HCT116 (cell line): ENCODE measurements at regions not wholly inside any gene's neighbourhood (a gene's known extent, or its start where the extent isn't known, plus 50 kb on each side); places are given as distances from the start of the nearest gene placed in this dataset.

Experiments used
- ATAC-seq: fragments of 200-7000 bp; cut with Tn5 transposase; 2 replicates; pipeline ENCODE4 v1.9.1; 2020; ENCODE audit warnings: mild to moderate bottlenecking, moderate library complexity
- BruUV-seq: library from RNA; stranded (reverse); fragments of 400-500 nt; replicated peaks from 2 replicates; lab custom pipeline; 2021; lab: Mats Ljungman, UMichigan
- CTCF ChIA-PET: fragments of 300-600 bp; sonication (Branson Sonifier 250); formaldehyde crosslinking; loops from one replicate; lab custom pipeline; 2021; ENCODE audit warnings: antibody characterized with exemption; lab: Charles Lee
- POLR2A ChIA-PET: fragments of 300-600, 350-600 bp; sonication (Branson Sonifier 250); formaldehyde crosslinking; loops from one replicate; lab custom pipeline; 2021; ENCODE audit warnings: antibody characterized with exemption; lab: Charles Lee
- RAD21 ChIA-PET, 2 experiments: fragments of 300-600 bp; sonication (Branson Sonifier 250); formaldehyde crosslinking; loops; one replicate each; lab custom pipeline; 2023; ENCODE audit warnings: low total read pairs in 2 of 2; ENCODE audit not compliant: uncharacterized antibody in 2 of 2, unreplicated experiment in 2 of 2, low non-redundant PET in 1 of 2; lab: Charles Lee
- DNase-seq: peaks from one replicate; pipeline ENCODE4 v3.0.0-alpha.2; 2010; ENCODE audit warnings: low read depth, low spot score
- H2AFZ ChIP-seq: fragments of 200-600 bp; shearing (Covaris generic), sonication (generic); 2 replicates; pipeline ENCODE4 v1.6.1; 2017; ENCODE audit warnings: low read depth, mixed run types, mixed read lengths, antibody characterized with exemption, low read length; ENCODE audit not compliant: poor library complexity, severe bottlenecking
- H3K27ac ChIP-seq: 2 replicates; pipeline ENCODE4 v1.5.1; 2012; ENCODE audit warnings: low read depth, low read length
- H3K27me3 ChIP-seq: fragments of 200-600 bp; sonication (generic); 2 replicates; pipeline ENCODE4 v1.6.1; 2016; ENCODE audit warnings: mixed run types, low read length, mixed read lengths; ENCODE audit not compliant: insufficient read depth
- H3K36me3 ChIP-seq, 2 experiments: fragments of 200-500 bp in 1 of 2; fragments of 200-600 bp in 1 of 2; sonication (Bioruptor generic) in 1 of 2; sonication (generic) in 1 of 2; 2 replicates each; pipeline versions ENCODE4 v1.5.1 to v1.6.1; 2014 to 2016; ENCODE audit warnings: low read length in 2 of 2, inconsistent platforms in 1 of 2, mixed read lengths in 1 of 2, mixed run types in 1 of 2; ENCODE audit not compliant: insufficient read depth in 2 of 2, control insufficient read depth in 1 of 2
- H3K4me1 ChIP-seq, 2 experiments: fragments of 200-600 bp in 1 of 2; sonication (generic) in 1 of 2; 2 replicates each; pipeline versions ENCODE4 v1.5.1 to v1.6.1; 2012 to 2017; ENCODE audit warnings: low read length in 2 of 2, inconsistent platforms in 1 of 2, mild to moderate bottlenecking in 1 of 2, mixed read lengths in 1 of 2, mixed run types in 1 of 2, moderate library complexity in 1 of 2; ENCODE audit not compliant: insufficient read depth in 2 of 2, control insufficient read depth in 1 of 2
- H3K4me2 ChIP-seq: fragments of 200-600 bp; sonication (generic); 2 replicates; pipeline ENCODE4 v1.6.1; 2017; ENCODE audit warnings: mixed run types, low read length, mixed read lengths
- H3K4me3 ChIP-seq, 2 experiments: fragments of 200-600 bp in 1 of 2; sonication (generic) in 1 of 2; replicated peaks in 1 of 2; 2 replicates each; pipeline ENCODE4 v1.5.1; 2011 to 2016; ENCODE audit warnings: low read length in 2 of 2, control low read depth in 1 of 2, low read depth in 1 of 2, mild to moderate bottlenecking in 1 of 2, mixed read lengths in 1 of 2, mixed run types in 1 of 2
- H3K79me2 ChIP-seq: fragments of 200-600 bp; sonication (generic); 2 replicates; pipeline ENCODE4 v1.6.1; 2017; ENCODE audit warnings: mild to moderate bottlenecking, mixed run types, low read length, moderate library complexity, mixed read lengths; ENCODE audit not compliant: insufficient read depth
- H3K9ac ChIP-seq: fragments of 200-600 bp; sonication (generic); 2 replicates; pipeline ENCODE4 v1.6.1; 2016; ENCODE audit warnings: low read length, mixed read lengths
- H3K9me2 ChIP-seq: fragments of 200-600 bp; sonication (generic), shearing (Covaris generic); 2 replicates; pipeline ENCODE4 v1.6.1; 2017; ENCODE audit warnings: mixed run types, mild to moderate bottlenecking, moderate library complexity; ENCODE audit not compliant: insufficient read depth
- H3K9me3 ChIP-seq, 2 experiments: fragments of 200-500 bp in 1 of 2; fragments of 200-600 bp in 1 of 2; sonication (Bioruptor generic) in 1 of 2; sonication (generic) in 1 of 2; 2 replicates each; pipeline ENCODE4 v1.6.1; 2014 to 2017; ENCODE audit warnings: low read length in 2 of 2, mixed read lengths in 2 of 2, inconsistent platforms in 1 of 2, low read depth in 1 of 2, mild to moderate bottlenecking in 1 of 2, mixed run types in 1 of 2, moderate library complexity in 1 of 2; ENCODE audit not compliant: control insufficient read depth in 1 of 2, insufficient read depth in 1 of 2
- H4K20me1 ChIP-seq: fragments of 200-600 bp; sonication (generic), shearing (Covaris generic); 2 replicates; pipeline ENCODE4 v1.6.1; 2017; ENCODE audit warnings: mixed run types, mild to moderate bottlenecking, moderate library complexity; ENCODE audit not compliant: insufficient read depth
- JUND ChIP-seq: IDR thresholded peaks from 2 replicates; pipeline ENCODE4 v1.6.1; 2012
- POLR2AphosphoS5 ChIP-seq: IDR thresholded peaks from 2 replicates; pipeline ENCODE4 v1.6.1; 2011; ENCODE audit warnings: mild to moderate bottlenecking, low read depth, low read length, moderate library complexity
- SP1 ChIP-seq: IDR thresholded peaks from 2 replicates; pipeline ENCODE4 v1.6.1; 2012; ENCODE audit warnings: low read depth
- SRF ChIP-seq: IDR thresholded peaks from 2 replicates; pipeline ENCODE4 v1.6.1; 2012; ENCODE audit warnings: low read depth
- YY1 ChIP-seq: IDR thresholded peaks from 2 replicates; pipeline ENCODE4 v1.6.1; 2011; ENCODE audit warnings: low read length, low read depth, moderate library complexity, mild to moderate bottlenecking; ENCODE audit not compliant: insufficient replicate concordance; ENCODE audit errors: extremely low read depth
- ZNF274 ChIP-seq: fragments of 200-500 bp; sonication (Bioruptor generic); IDR thresholded peaks from 2 replicates; pipeline ENCODE4 v1.6.1; 2014; ENCODE audit warnings: mild to moderate bottlenecking, low read depth, low read length, inconsistent platforms
- intact Hi-C: fragments of 100-400 bp; cut with micrococcal nuclease; formaldehyde crosslinking; loops from 2 replicates; pipeline ENCODE4 v1.10.0; 2022
- TF ChIP-seq, protein P1 (sequence below), 3 experiments: fragments of 200-600 bp in 1 of 3; sonication (generic) in 1 of 3; IDR thresholded peaks in 2 of 3; conservative IDR thresholded peaks in 1 of 3; 2 replicates each; pipeline ENCODE4 v1.5.1; 2012 to 2017; ENCODE audit warnings: low read depth in 2 of 3, low read length in 2 of 3, antibody characterized with exemption in 1 of 3, borderline replicate concordance in 1 of 3, control low read depth in 1 of 3, mild to moderate bottlenecking in 1 of 3, mixed read lengths in 1 of 3, mixed run types in 1 of 3, moderate library complexity in 1 of 3; ENCODE audit not compliant: insufficient read depth in 1 of 3
- TF ChIP-seq, protein P2 (sequence below): IDR thresholded peaks from 2 replicates; pipeline ENCODE4 v1.6.1; 2011; ENCODE audit warnings: mild to moderate bottlenecking, low read length, moderate library complexity; ENCODE audit not compliant: insufficient replicate concordance; ENCODE audit errors: extremely low read depth
- TF ChIP-seq, protein P3 (sequence below): IDR thresholded peaks from 2 replicates; pipeline ENCODE4 v1.6.1; 2012; ENCODE audit warnings: low read depth

DNA sequence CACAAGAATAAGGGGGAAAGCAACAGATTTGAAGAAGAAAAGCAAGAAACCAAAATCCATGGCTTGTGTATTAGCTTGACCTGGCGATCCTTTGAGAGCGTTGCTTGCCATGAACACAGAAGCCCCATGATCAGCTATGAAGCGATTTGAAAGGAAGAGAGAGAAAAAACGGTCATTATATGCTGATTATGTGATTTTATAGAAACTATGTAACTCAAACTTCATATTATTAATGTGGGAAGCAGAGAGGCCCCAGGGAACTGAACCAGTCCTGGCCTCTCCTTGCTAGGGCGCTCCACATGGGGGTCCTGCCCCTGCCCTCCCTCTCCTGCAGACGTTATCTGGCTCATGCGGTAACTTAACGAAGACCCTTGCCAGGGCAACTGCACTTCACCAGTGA is 306.1 kb upstream of the ADARB2 start:
- ChIA-PET CTCF (no interaction called here), RAD21 (no interaction called here), POLR2A (no interaction called here)
- ATAC-seq (no peak), DNase-seq (no peak)
- Histone ChIP-seq H3K9ac (no peak overlapping the region), H3K36me3 (no peaks in the 10 kb centered on the region), H4K20me1 (no peaks in the 10 kb centered on the region), H3K9me3 (peaks cover 18 to 19% of the 10 kb centered on the region in 2 experiments; a peak in 3 of 4 replicates), H3K79me2 (no peaks in the 10 kb centered on the region), H3K4me2 (no peak overlapping the region), H2AFZ (no peak overlapping the region), H3K9me2 (no peaks in the 10 kb centered on the region), H3K27ac (no peak overlapping the region), H3K27me3 (no peaks in the 10 kb centered on the region), H3K4me3 (no peak overlapping the region), H3K4me1 (no peaks in the 10 kb centered on the region)
- intact Hi-C loops, result no loop called here
- BruUV-seq, result no TSS peak
- TF ChIP-seq, protein P1, sequence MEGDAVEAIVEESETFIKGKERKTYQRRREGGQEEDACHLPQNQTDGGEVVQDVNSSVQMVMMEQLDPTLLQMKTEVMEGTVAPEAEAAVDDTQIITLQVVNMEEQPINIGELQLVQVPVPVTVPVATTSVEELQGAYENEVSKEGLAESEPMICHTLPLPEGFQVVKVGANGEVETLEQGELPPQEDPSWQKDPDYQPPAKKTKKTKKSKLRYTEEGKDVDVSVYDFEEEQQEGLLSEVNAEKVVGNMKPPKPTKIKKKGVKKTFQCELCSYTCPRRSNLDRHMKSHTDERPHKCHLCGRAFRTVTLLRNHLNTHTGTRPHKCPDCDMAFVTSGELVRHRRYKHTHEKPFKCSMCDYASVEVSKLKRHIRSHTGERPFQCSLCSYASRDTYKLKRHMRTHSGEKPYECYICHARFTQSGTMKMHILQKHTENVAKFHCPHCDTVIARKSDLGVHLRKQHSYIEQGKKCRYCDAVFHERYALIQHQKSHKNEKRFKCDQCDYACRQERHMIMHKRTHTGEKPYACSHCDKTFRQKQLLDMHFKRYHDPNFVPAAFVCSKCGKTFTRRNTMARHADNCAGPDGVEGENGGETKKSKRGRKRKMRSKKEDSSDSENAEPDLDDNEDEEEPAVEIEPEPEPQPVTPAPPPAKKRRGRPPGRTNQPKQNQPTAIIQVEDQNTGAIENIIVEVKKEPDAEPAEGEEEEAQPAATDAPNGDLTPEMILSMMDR (IDR thresholded peaks at IDR 0.05 in 2 of 3, conservative IDR thresholded peaks at IDR 0.05 in 1 of 3; ENCODE audit: borderline replicate concordance in 1 of 3, insufficient read depth in 1 of 3, low read depth in 2 of 3, low read length in 2 of 3), result no peak
- TF ChIP-seq, protein P2, sequence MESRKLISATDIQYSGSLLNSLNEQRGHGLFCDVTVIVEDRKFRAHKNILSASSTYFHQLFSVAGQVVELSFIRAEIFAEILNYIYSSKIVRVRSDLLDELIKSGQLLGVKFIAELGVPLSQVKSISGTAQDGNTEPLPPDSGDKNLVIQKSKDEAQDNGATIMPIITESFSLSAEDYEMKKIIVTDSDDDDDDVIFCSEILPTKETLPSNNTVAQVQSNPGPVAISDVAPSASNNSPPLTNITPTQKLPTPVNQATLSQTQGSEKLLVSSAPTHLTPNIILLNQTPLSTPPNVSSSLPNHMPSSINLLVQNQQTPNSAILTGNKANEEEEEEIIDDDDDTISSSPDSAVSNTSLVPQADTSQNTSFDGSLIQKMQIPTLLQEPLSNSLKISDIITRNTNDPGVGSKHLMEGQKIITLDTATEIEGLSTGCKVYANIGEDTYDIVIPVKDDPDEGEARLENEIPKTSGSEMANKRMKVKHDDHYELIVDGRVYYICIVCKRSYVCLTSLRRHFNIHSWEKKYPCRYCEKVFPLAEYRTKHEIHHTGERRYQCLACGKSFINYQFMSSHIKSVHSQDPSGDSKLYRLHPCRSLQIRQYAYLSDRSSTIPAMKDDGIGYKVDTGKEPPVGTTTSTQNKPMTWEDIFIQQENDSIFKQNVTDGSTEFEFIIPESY, result no peak
- TF ChIP-seq ZNF274, result no peak

DNA sequence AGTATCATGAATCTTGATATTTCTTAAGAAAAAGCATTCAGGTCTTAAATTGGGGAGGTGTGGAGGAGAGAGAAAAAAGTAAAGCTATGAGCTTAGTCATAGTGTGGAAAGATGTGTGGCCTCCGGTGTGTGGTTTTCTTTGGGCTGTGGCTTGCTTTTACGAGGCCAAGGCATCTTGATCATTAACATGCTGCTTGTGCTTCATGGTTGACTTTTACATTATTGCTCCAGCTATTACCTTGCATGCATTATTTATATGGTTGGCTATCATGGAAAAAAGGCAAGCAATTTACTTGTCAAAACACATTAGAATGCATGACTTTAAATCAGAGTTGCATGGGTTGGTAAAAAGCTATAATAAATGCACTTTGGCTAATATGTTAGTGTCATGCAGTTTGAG is 300.7 kb upstream of the ADARB2 start:
- Histone ChIP-seq H3K4me1 (no peaks in the 10 kb centered on the region), H3K4me2 (no peak overlapping the region), H3K9me2 (no peaks in the 10 kb centered on the region), H3K36me3 (no peaks in the 10 kb centered on the region), H4K20me1 (no peaks in the 10 kb centered on the region), H3K27me3 (no peaks in the 10 kb centered on the region), H3K4me3 (no peak overlapping the region), H3K79me2 (no peaks in the 10 kb centered on the region), H2AFZ (no peak overlapping the region), H3K9me3 (peaks cover 4 to 8% of the 10 kb centered on the region in 2 experiments; a peak in 3 of 4 replicates), H3K27ac (no peak overlapping the region), H3K9ac (no peak overlapping the region)
- intact Hi-C loops, result no loop called here
- POLR2A ChIA-PET, result no interaction called here
- ATAC-seq (no peak), DNase-seq (no peak)
- CTCF ChIA-PET, result no interaction called here
- BruUV-seq, result no TSS peak
- RAD21 ChIA-PET, result no interaction called here
- TF ChIP-seq SRF (no peak), POLR2AphosphoS5 (no peak), SP1 (no peak), YY1 (no peak), JUND (no peak)
- TF ChIP-seq, protein P3, sequence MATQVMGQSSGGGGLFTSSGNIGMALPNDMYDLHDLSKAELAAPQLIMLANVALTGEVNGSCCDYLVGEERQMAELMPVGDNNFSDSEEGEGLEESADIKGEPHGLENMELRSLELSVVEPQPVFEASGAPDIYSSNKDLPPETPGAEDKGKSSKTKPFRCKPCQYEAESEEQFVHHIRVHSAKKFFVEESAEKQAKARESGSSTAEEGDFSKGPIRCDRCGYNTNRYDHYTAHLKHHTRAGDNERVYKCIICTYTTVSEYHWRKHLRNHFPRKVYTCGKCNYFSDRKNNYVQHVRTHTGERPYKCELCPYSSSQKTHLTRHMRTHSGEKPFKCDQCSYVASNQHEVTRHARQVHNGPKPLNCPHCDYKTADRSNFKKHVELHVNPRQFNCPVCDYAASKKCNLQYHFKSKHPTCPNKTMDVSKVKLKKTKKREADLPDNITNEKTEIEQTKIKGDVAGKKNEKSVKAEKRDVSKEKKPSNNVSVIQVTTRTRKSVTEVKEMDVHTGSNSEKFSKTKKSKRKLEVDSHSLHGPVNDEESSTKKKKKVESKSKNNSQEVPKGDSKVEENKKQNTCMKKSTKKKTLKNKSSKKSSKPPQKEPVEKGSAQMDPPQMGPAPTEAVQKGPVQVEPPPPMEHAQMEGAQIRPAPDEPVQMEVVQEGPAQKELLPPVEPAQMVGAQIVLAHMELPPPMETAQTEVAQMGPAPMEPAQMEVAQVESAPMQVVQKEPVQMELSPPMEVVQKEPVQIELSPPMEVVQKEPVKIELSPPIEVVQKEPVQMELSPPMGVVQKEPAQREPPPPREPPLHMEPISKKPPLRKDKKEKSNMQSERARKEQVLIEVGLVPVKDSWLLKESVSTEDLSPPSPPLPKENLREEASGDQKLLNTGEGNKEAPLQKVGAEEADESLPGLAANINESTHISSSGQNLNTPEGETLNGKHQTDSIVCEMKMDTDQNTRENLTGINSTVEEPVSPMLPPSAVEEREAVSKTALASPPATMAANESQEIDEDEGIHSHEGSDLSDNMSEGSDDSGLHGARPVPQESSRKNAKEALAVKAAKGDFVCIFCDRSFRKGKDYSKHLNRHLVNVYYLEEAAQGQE, result no peak
- TF ChIP-seq, protein P2, result no peak
